A673 (cell line): ENCODE measurements at regions not wholly inside any gene's neighbourhood (a gene's known extent, or its start where the extent isn't known, plus 50 kb on each side); places are given as distances from the start of the nearest gene placed in this dataset.

Source experiments
- BruUV-seq: library from RNA; stranded (reverse); fragments of 400-500 nt; replicated peaks from 2 replicates; lab custom pipeline; 2021; lab: Mats Ljungman, UMichigan
- CTCF ChIA-PET: fragments of 300-600 bp; sonication (Branson Sonifier 250); formaldehyde crosslinking; loops from one replicate; lab custom pipeline; 2022; ENCODE audit warnings: antibody characterized with exemption; lab: Charles Lee
- POLR2A ChIA-PET: fragments of 300-600 bp; sonication (Branson Sonifier 250); formaldehyde crosslinking; loops from one replicate; lab custom pipeline; 2022; ENCODE audit warnings: antibody characterized with exemption; ENCODE audit not compliant: low non-redundant PET; lab: Charles Lee
- DNase-seq: peaks from one replicate; pipeline ENCODE4 v3.0.0-alpha.2; 2015; ENCODE audit warnings: low spot score
- H3K27ac ChIP-seq: fragments of 200-600 bp; sonication (generic); 2 replicates; pipeline ENCODE4 v1.5.1; 2016; ENCODE audit warnings: mixed run types, low read depth, mild to moderate bottlenecking, mixed read lengths, antibody characterized with exemption, low read length; ENCODE audit not compliant: poor library complexity, severe bottlenecking
- H3K27me3 ChIP-seq: fragments of 200-600 bp; sonication (generic); replicated peaks from 2 replicates; pipeline ENCODE4 v1.6.1; 2017; ENCODE audit warnings: mixed run types, low read depth, mild to moderate bottlenecking, mixed read lengths, antibody characterized with exemption, low read length; ENCODE audit not compliant: insufficient read depth, poor library complexity
- H3K36me3 ChIP-seq: fragments of 200-600 bp; sonication (generic); 2 replicates; pipeline ENCODE4 v1.6.1; 2016; ENCODE audit warnings: mixed run types, mild to moderate bottlenecking, mixed read lengths, antibody characterized with exemption, low read length; ENCODE audit not compliant: insufficient read depth, poor library complexity, severe bottlenecking
- H3K4me1 ChIP-seq: fragments of 200-600 bp; sonication (generic); 2 replicates; pipeline ENCODE4 v1.6.1; 2017; ENCODE audit warnings: mixed run types, mild to moderate bottlenecking, mixed read lengths, antibody characterized with exemption, low read length; ENCODE audit not compliant: insufficient read depth, poor library complexity, severe bottlenecking
- H3K4me3 ChIP-seq: fragments of 200-600 bp; sonication (generic); 2 replicates; pipeline ENCODE4 v1.5.1; 2016; ENCODE audit warnings: low read depth, mixed run types, mild to moderate bottlenecking, mixed read lengths, low read length; ENCODE audit not compliant: poor library complexity, severe bottlenecking
- H3K9me3 ChIP-seq: fragments of 200-600 bp; sonication (generic); 2 replicates; pipeline ENCODE4 v1.6.1; 2016; ENCODE audit warnings: mixed run types, low read depth, mild to moderate bottlenecking, mixed read lengths, antibody characterized with exemption, low read length; ENCODE audit not compliant: poor library complexity, severe bottlenecking
- EZH2 ChIP-seq: fragments of 200-600 bp; sonication (generic); IDR thresholded peaks from 2 replicates; pipeline ENCODE4 v1.6.1; 2017; ENCODE audit warnings: borderline replicate concordance, low read depth, mild to moderate bottlenecking, mixed read lengths, antibody characterized with exemption, low read length; ENCODE audit not compliant: poor library complexity, severe bottlenecking
- intact Hi-C: fragments of 100-400 bp; cut with micrococcal nuclease; formaldehyde crosslinking; loops from one replicate; pipeline ENCODE4 v1.10.0; 2022; ENCODE audit not compliant: unreplicated experiment
- TF ChIP-seq, protein P1 (sequence below): fragments of 300-800, 200-600 bp; sonication (generic); conservative IDR thresholded peaks from 2 replicates; pipeline ENCODE4 v1.5.1; 2017; ENCODE audit warnings: low read depth, mild to moderate bottlenecking, antibody characterized with exemption, low read length, moderate library complexity, mixed read lengths

GRCh38 chr5:166172597-166172996 is 2118.8 kb upstream of the WWC1 start:
- BruUV-seq = no TSS peak
- no peaks in the 10 kb centered on the region for H3K9me3 ChIP-seq
- CTCF ChIA-PET = no interaction called here
- H3K36me3 ChIP-seq = no peaks in the 10 kb centered on the region
- H3K4me3 ChIP-seq = no peak overlapping the region
- no peak overlapping the region for H3K27ac ChIP-seq
- intact Hi-C loops = no loop called here
- no peaks in the 10 kb centered on the region for H3K4me1 ChIP-seq
- peaks cover 11% of the 10 kb centered on the region for H3K27me3 ChIP-seq
- POLR2A ChIA-PET = no interaction called here
- DNase-seq = no peak
- TF ChIP-seq, protein P1, sequence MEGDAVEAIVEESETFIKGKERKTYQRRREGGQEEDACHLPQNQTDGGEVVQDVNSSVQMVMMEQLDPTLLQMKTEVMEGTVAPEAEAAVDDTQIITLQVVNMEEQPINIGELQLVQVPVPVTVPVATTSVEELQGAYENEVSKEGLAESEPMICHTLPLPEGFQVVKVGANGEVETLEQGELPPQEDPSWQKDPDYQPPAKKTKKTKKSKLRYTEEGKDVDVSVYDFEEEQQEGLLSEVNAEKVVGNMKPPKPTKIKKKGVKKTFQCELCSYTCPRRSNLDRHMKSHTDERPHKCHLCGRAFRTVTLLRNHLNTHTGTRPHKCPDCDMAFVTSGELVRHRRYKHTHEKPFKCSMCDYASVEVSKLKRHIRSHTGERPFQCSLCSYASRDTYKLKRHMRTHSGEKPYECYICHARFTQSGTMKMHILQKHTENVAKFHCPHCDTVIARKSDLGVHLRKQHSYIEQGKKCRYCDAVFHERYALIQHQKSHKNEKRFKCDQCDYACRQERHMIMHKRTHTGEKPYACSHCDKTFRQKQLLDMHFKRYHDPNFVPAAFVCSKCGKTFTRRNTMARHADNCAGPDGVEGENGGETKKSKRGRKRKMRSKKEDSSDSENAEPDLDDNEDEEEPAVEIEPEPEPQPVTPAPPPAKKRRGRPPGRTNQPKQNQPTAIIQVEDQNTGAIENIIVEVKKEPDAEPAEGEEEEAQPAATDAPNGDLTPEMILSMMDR = no peak
- no peak for TF ChIP-seq EZH2

DNA sequence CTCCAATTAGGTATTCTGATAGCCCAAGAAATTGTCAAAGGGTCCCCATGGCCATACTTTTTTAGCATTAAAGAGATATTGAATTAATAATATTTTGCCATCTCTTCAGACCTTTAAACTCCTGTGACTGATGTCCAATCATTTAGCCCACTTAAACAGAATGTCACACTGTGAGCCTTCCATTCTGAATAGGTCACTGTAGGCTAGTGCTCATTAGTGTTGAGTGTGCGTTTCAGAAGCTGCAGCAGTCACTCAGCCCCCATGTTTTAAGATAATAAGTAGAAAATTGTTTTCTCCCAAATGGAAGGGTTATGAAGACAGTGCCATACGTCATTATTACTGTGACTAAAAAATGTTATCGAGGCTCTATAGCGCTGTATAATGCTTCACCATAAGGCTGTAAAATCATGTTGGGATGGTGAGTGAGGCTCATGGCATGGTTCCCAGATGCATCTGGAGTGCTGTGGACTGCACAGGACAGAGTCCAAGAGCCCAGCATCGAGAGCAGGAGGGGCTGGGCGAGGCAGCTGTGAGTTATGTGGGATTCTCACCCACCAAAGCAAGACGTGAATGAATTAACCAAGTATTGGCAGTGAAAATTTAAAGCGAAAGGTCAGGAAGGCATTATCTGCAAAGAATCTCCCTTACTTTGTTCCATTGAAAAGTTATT is 2112.9 kb upstream of the WWC1 start:
- ChIA-PET CTCF (no interaction called here), POLR2A (no interaction called here)
- intact Hi-C loops = no loop called here
- Histone ChIP-seq H3K27me3 (peaks cover 4% of the 10 kb centered on the region), H3K36me3 (no peaks in the 10 kb centered on the region), H3K4me3 (no peak overlapping the region), H3K27ac (no peak overlapping the region), H3K9me3 (no peaks in the 10 kb centered on the region), H3K4me1 (no peaks in the 10 kb centered on the region)
- TF ChIP-seq, protein P1 = no peak
- TF ChIP-seq EZH2 = no peak
- DNase-seq = no peak
- BruUV-seq = no TSS peak

DNA sequence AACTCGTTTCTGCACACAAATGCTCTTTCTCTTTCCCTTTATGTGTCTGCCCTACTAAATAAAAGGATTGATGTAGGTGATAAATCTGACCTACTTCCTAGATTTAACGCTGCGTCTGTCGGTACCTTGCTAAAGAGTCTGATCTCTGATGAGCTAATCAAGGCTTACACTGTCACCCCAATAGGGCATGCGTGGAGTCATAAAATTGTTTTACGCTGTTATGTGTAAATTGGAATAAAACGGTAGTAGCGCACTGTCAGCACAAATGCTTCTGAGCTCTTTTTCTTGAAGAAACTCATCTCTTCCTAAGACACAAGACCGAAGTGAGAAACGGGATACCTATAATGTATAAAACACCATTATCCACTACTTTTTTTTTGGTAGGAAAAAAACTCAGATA is 2106.3 kb upstream of the WWC1 start:
- no peak overlapping the region for H3K27ac ChIP-seq
- ChIA-PET POLR2A (no interaction called here), CTCF (no interaction called here)
- H3K27me3 ChIP-seq = peaks cover 25% of the 10 kb centered on the region
- H3K4me1 ChIP-seq = no peaks in the 10 kb centered on the region
- TF ChIP-seq, protein P1 = no peak
- no peak for TF ChIP-seq EZH2
- intact Hi-C loops = no loop called here
- no TSS peak for BruUV-seq
- H3K9me3 ChIP-seq = no peaks in the 10 kb centered on the region
- H3K4me3 ChIP-seq = no peak overlapping the region
- H3K36me3 ChIP-seq = no peaks in the 10 kb centered on the region
- no peak for DNase-seq
